Mucosa of descending colon (tissue), 3 donors: ENCODE measurements at regions not wholly inside any gene's neighbourhood (a gene's known extent, or its start where the extent isn't known, plus 50 kb on each side); places are given as distances from the start of the nearest gene placed in this dataset.

ENCODE experiments used
- ATAC-seq: fragments of 200-7000 bp; cut with Tn5 transposase; one replicate; pipeline ENCODE4 v1.9.1; 2020; ENCODE audit warnings: mild to moderate bottlenecking, moderate library complexity
- DNase-seq, 3 donors: peaks; one replicate each; pipeline ENCODE4 v3.0.0-alpha.2; 2020
- H3K36me3 ChIP-seq: fragments of 200-600 bp; one replicate; pipeline ENCODE4 v1.8.0; 2021; ENCODE audit warnings: low read depth, mild to moderate bottlenecking
- H3K4me1 ChIP-seq: fragments of 200-600 bp; one replicate; pipeline ENCODE4 v1.8.0; 2021; ENCODE audit warnings: low read depth, mild to moderate bottlenecking
- H3K4me3 ChIP-seq: fragments of 200-600 bp; one replicate; pipeline ENCODE4 v1.8.0; 2021; ENCODE audit warnings: mild to moderate bottlenecking
- H3K9me3 ChIP-seq: fragments of 200-600 bp; one replicate; pipeline ENCODE4 v1.8.0; 2021; ENCODE audit warnings: mild to moderate bottlenecking
- CTCF ChIP-seq: fragments of 200-600 bp; IDR thresholded peaks from one replicate; pipeline ENCODE4 v1.8.0; 2022; ENCODE audit warnings: antibody characterized with exemption, mild to moderate bottlenecking
- intact Hi-C, 2 donors: fragments of 100-400 bp; cut with DNase I in 1 of 2; cut with micrococcal nuclease in 1 of 2; formaldehyde crosslinking; loops; one replicate each; pipeline versions ENCODE4 v1.11.0 to v1.11.1; 2022; cut with DNase I, micrococcal nuclease
- donor health status: DM: no; HTN: no; CAD: no; lungs with moderate emphysema.
- donor health status: DM: no; HTN: no; CAD: no.
- donor health status: DM: no; HTN: yes; CAD: no.

GRCh38 chr11:30710221-30710620, 124.1 kb upstream of the MPPED2 start:
- ATAC-seq: no peak

GRCh38 chr11:30707110-30707509, 121.0 kb upstream of the MPPED2 start:
- intact Hi-C loops: no loop called here
- Histone ChIP-seq H3K36me3 (no peaks in the 10 kb centered on the region), H3K4me1 (no peaks in the 10 kb centered on the region), H3K9me3 (no peaks in the 10 kb centered on the region), H3K4me3 (no peak overlapping the region)
- DNase-seq (no peak), ATAC-seq (no peak)
- no peak for TF ChIP-seq CTCF

More at GRCh38 chr11:30710221-30710620, 124.1 kb upstream of the MPPED2 start:
- no peak for DNase-seq
- no peak for TF ChIP-seq CTCF
- Histone ChIP-seq H3K9me3 (no peaks in the 10 kb centered on the region), H3K36me3 (no peaks in the 10 kb centered on the region), H3K4me1 (no peaks in the 10 kb centered on the region), H3K4me3 (no peak overlapping the region)
- intact Hi-C loops: no loop called here

- TF ChIP-seq CTCF: no peak
- no peaks in the 10 kb centered on the region for H3K4me1 ChIP-seq
- no peaks in the 10 kb centered on the region for H3K9me3 ChIP-seq
- H3K4me3 ChIP-seq: no peak overlapping the region
- DNase-seq (no peak), ATAC-seq (no peak)
- intact Hi-C loops: no loop called here
- H3K36me3 ChIP-seq: no peaks in the 10 kb centered on the region
These were observed 119.9 kb upstream of the MPPED2 start for GRCh38 chr11:30705913-30706675.

GRCh38 chr11:30698425-30698824, 112.3 kb upstream of the MPPED2 start:
- no peaks in the 10 kb centered on the region for H3K4me1 ChIP-seq
- H3K4me3 ChIP-seq: no peak overlapping the region
- DNase-seq (no peak), ATAC-seq (no peak)
- H3K36me3 ChIP-seq: no peaks in the 10 kb centered on the region
- no peak for TF ChIP-seq CTCF
- intact Hi-C loops: no loop called here
- no peaks in the 10 kb centered on the region for H3K9me3 ChIP-seq

- H3K4me1 ChIP-seq: no peaks in the 10 kb centered on the region
- H3K9me3 ChIP-seq: no peaks in the 10 kb centered on the region
- H3K36me3 ChIP-seq: no peaks in the 10 kb centered on the region
- intact Hi-C loops: no loop called here
- TF ChIP-seq CTCF: no peak
- no peak for ATAC-seq
- no peak for DNase-seq
- no peak overlapping the region for H3K4me3 ChIP-seq
These were observed 110.9 kb upstream of the MPPED2 start for GRCh38 chr11:30697032-30697431.
